ENCODE measurements at regions not wholly inside any gene's neighbourhood (a gene's known extent, or its start where the extent isn't known, plus 50 kb on each side); places are given as distances from the start of the nearest gene placed in this dataset.

GRCh38 chr2:13137679-13138078, 420.9 kb downstream of the TRIB2 start:
- CTCF ChIA-PET, result no interaction called here
- no peak overlapping the region for H3K4me3 ChIP-seq (replicated peaks in 1 of 3; ENCODE audit: insufficient read depth in 1 of 3, low read depth in 1 of 3, low read length in 3 of 3)
- no peak overlapping the region for H3K9ac ChIP-seq (replicated peaks; ENCODE audit: extremely low read depth, insufficient read depth, low read length)
- no peak for FAIRE-seq
- no peak overlapping the region for H2AFZ ChIP-seq (ENCODE audit: low read depth, low read length)
- H3K4me2 ChIP-seq (ENCODE audit: insufficient read depth, low read length), result no peak overlapping the region
- no peak overlapping the region for H3K27ac ChIP-seq (ENCODE audit: insufficient read depth, low read depth, low read length)
- TF ChIP-seq EZH2 (IDR thresholded peaks at IDR 0.05; ENCODE audit: borderline replicate concordance, low read depth, low read length, severe bottlenecking) (no peak), POLR2A (IDR thresholded peaks at IDR 0.05; ENCODE audit: low read depth, low read length) (no peak), CTCF (IDR thresholded peaks at IDR 0.05; ENCODE audit: extremely low read depth in 1 of 2, insufficient read depth in 1 of 2, low read depth in 1 of 2, low read length in 2 of 2) (no peak), JUN (IDR thresholded peaks at IDR 0.05; ENCODE audit: borderline replicate concordance, insufficient read depth, insufficient read length, low read depth) (no peak), POLR2AphosphoS5 (IDR thresholded peaks at IDR 0.05; ENCODE audit: insufficient read depth, low read depth, low read length) (no peak), FOS (IDR thresholded peaks at IDR 0.05; ENCODE audit: borderline replicate concordance, insufficient read depth, low read length) (no peak), GATA2 (IDR thresholded peaks at IDR 0.05; ENCODE audit: insufficient read depth, insufficient read length, low read depth, low read length) (no peak)
- H3K36me3 ChIP-seq (ENCODE audit: control insufficient read depth in 2 of 2, extremely low read depth in 1 of 2, insufficient read depth in 2 of 2, low read length in 2 of 2), result no peaks in the 10 kb centered on the region
- no peaks in the 10 kb centered on the region for H3K9me1 ChIP-seq (replicated peaks; ENCODE audit: control insufficient read depth, extremely low read depth, insufficient read depth, low read length)
- intact Hi-C loops (cut with micrococcal nuclease) (no loop called here), dilution Hi-C loops (cut with MboI; ENCODE audit: extremely low pct_ligation_motif_present, low sequenced_read_pairs) (no loop called here)
- no peaks in the 10 kb centered on the region for H3K79me2 ChIP-seq (ENCODE audit: control insufficient read depth, insufficient read depth, low read length)
- POLR2A ChIA-PET, result no interaction called here
- no peaks in the 10 kb centered on the region for H3K9me3 ChIP-seq (replicated peaks; ENCODE audit: control insufficient read depth, insufficient read depth, low read length)
- H3K4me1 ChIP-seq (ENCODE audit: control insufficient read depth, extremely low read depth, insufficient read depth, low read length), result no peaks in the 10 kb centered on the region
- no TSS peak for BruUV-seq (replicated peaks)
- DNase-seq (ENCODE audit: low read depth, low spot score), result no peak
- H3K27me3 ChIP-seq (ENCODE audit: control insufficient read depth in 2 of 2, insufficient read depth in 2 of 2, low read length in 2 of 2), result no peaks in the 10 kb centered on the region
- H4K20me1 ChIP-seq (replicated peaks; ENCODE audit: control insufficient read depth, extremely low read depth, insufficient read depth, low read length), result no peaks in the 10 kb centered on the region

- Histone ChIP-seq H4K20me1 (replicated peaks; ENCODE audit: control insufficient read depth, extremely low read depth, insufficient read depth, low read length) (no peaks in the 10 kb centered on the region), H3K36me3 (ENCODE audit: control insufficient read depth in 2 of 2, extremely low read depth in 1 of 2, insufficient read depth in 2 of 2, low read length in 2 of 2) (no peaks in the 10 kb centered on the region), H3K4me1 (ENCODE audit: control insufficient read depth, extremely low read depth, insufficient read depth, low read length) (no peaks in the 10 kb centered on the region), H3K27ac (ENCODE audit: insufficient read depth, low read depth, low read length) (no peak overlapping the region), H3K4me2 (ENCODE audit: insufficient read depth, low read length) (no peak overlapping the region), H3K9ac (replicated peaks; ENCODE audit: extremely low read depth, insufficient read depth, low read length) (no peak overlapping the region), H3K4me3 (replicated peaks in 1 of 3; ENCODE audit: insufficient read depth in 1 of 3, low read depth in 1 of 3, low read length in 3 of 3) (no peak overlapping the region), H3K79me2 (ENCODE audit: control insufficient read depth, insufficient read depth, low read length) (no peaks in the 10 kb centered on the region), H2AFZ (ENCODE audit: low read depth, low read length) (no peak overlapping the region), H3K9me1 (replicated peaks; ENCODE audit: control insufficient read depth, extremely low read depth, insufficient read depth, low read length) (no peaks in the 10 kb centered on the region), H3K27me3 (ENCODE audit: control insufficient read depth in 2 of 2, insufficient read depth in 2 of 2, low read length in 2 of 2) (no peaks in the 10 kb centered on the region), H3K9me3 (replicated peaks; ENCODE audit: control insufficient read depth, insufficient read depth, low read length) (no peaks in the 10 kb centered on the region)
- CTCF ChIA-PET, result no interaction called here
- intact Hi-C loops (cut with micrococcal nuclease), result no loop called here
- FAIRE-seq, result no peak
- POLR2A ChIA-PET, result no interaction called here
- DNase-seq (ENCODE audit: low read depth, low spot score), result no peak
- dilution Hi-C loops (cut with MboI; ENCODE audit: extremely low pct_ligation_motif_present, low sequenced_read_pairs), result no loop called here
- no TSS peak for BruUV-seq (replicated peaks)
- TF ChIP-seq MAX (IDR thresholded peaks at IDR 0.05; ENCODE audit: insufficient read depth, insufficient read length) (no peak), CTCF (IDR thresholded peaks at IDR 0.05; ENCODE audit: extremely low read depth in 1 of 2, insufficient read depth in 1 of 2, low read depth in 1 of 2, low read length in 2 of 2) (no peak), JUN (IDR thresholded peaks at IDR 0.05; ENCODE audit: borderline replicate concordance, insufficient read depth, insufficient read length, low read depth) (no peak), POLR2AphosphoS5 (IDR thresholded peaks at IDR 0.05; ENCODE audit: insufficient read depth, low read depth, low read length) (no peak), FOS (IDR thresholded peaks at IDR 0.05; ENCODE audit: borderline replicate concordance, insufficient read depth, low read length) (no peak), POLR2A (IDR thresholded peaks at IDR 0.05; ENCODE audit: low read depth, low read length) (no peak), EZH2 (IDR thresholded peaks at IDR 0.05; ENCODE audit: borderline replicate concordance, low read depth, low read length, severe bottlenecking) (no peak), GATA2 (IDR thresholded peaks at IDR 0.05; ENCODE audit: insufficient read depth, insufficient read length, low read depth, low read length) (no peak), MYC (IDR thresholded peaks at IDR 0.05; ENCODE audit: low read depth, low read length) (no peak)
Observed at GRCh38 chr2:13141315-13141714, 424.6 kb downstream of the TRIB2 start.

Measured in endothelial cell of umbilical vein (primary cell).